ENCODE measurements at regions not wholly inside any gene's neighbourhood (a gene's known extent, or its start where the extent isn't known, plus 50 kb on each side); places are given as distances from the start of the nearest gene placed in this dataset.

GRCh38 chr5:171692107-171692506 lies 93.5 kb upstream of the SMIM23 start:
- Histone ChIP-seq H3K4me3 (no peak overlapping the region), H3K9me3 (no peaks in the 10 kb centered on the region), H3K27me3 (0 out of 2 replicates have a peak, but pooled peaks cover 2% of the 10 kb centered on the region), H3K36me3 (no peaks in the 10 kb centered on the region)
- no peak for DNase-seq

GRCh38 chr5:171692936-171693335 lies 92.7 kb upstream of the SMIM23 start:
- no peaks in the 10 kb centered on the region for H3K9me3 ChIP-seq
- no peak for DNase-seq
- H3K36me3 ChIP-seq: no peaks in the 10 kb centered on the region
- H3K4me3 ChIP-seq: no peak overlapping the region
- H3K27me3 ChIP-seq: no peaks in the 10 kb centered on the region

DNA sequence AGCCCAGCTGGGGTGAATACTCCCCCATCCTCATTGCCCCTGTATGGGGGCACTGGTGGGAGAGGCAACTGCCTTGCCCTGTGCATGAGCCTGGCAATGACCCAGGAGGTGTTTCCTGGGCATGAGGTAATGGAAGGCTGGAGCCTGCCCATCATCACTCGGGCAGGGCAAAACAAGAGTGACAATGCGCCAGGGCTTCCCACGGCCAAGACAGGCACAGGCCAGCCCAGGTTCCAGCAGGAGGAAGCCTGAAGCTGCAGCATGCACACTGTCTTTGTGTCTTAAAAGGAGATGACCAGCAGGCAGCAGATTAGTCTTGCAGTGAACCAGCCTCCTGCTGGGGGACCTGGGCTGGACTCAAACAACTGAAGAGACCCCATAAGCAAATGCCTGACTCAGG lies 92.2 kb upstream of the SMIM23 start:
- no peaks in the 10 kb centered on the region for H3K36me3 ChIP-seq
- no peaks in the 10 kb centered on the region for H3K9me3 ChIP-seq
- no peaks in the 10 kb centered on the region for H3K27me3 ChIP-seq
- DNase-seq: peak; percentile 15
- H3K4me3 ChIP-seq: no peak overlapping the region

DNA sequence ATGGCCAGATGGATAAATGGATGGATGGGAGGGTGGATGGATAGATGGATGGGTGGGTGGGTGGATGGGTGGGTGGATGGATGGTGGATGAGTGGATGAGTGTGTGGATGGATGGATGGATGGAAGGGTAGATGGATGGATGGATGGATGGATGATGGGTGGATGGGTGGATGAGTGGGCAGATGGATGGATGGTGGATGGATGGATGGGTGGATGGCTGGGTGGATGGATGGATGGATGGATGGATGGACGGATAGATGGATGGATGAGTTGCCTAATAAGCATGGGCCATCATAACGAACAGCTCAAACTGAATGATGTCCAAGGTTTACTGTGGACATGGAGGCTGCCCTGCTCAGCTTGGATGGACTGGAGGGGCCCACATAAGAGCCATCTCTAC lies 89.8 kb upstream of the SMIM23 start:
- Histone ChIP-seq H3K27me3 (no peaks in the 10 kb centered on the region), H3K9me3 (no peaks in the 10 kb centered on the region), H3K4me3 (no peak overlapping the region), H3K36me3 (no peaks in the 10 kb centered on the region)
- no peak for DNase-seq

GRCh38 chr5:171697221-171698102 lies 88.2 kb upstream of the SMIM23 start:
- Histone ChIP-seq H3K4me3 (no peak overlapping the region), H3K27me3 (no peaks in the 10 kb centered on the region)

DNA sequence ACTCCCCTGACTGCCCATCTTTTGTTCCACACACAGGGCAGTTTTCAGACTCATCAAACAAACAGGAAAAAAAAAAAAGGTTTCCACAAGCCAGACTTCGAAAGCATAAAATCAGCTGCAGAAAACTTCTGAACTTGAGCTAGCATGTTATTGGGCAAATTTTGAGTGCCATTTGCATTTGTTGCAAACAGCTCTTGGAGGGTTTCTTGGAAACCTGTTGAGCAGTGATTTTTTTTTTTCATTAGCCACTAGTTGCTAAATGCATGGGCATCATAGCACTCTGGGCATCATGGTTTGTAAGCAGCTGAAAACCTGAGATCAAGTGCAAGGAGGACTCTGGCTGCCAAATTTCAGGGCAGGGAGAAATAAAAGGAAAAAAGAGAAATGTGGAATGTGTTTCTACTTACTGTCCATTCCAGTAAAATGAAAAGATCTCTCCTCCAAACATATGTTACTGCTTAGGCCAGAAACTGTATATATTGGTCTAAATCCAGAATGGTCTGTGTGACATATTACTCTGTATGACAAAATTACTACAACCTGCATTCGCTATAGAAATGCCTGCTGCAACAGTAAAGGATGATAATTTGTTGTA lies 85.2 kb upstream of the SMIM23 start:
- Histone ChIP-seq H3K9me3 (no peaks in the 10 kb centered on the region), H3K36me3 (no peaks in the 10 kb centered on the region), H3K27me3 (no peaks in the 10 kb centered on the region; the same call in 1 of the 2 replicates), H3K4me3 (no peak overlapping the region)
- no peak for DNase-seq

More at GRCh38 chr5:171697221-171698102, 88.2 kb upstream of the SMIM23 start:
- no peak for DNase-seq
- no peaks in the 10 kb centered on the region for H3K36me3 ChIP-seq
- no peaks in the 10 kb centered on the region for H3K9me3 ChIP-seq

GRCh38 chr5:171701100-171701541 lies 84.5 kb upstream of the SMIM23 start:
- Histone ChIP-seq H3K36me3 (no peaks in the 10 kb centered on the region), H3K27me3 (no peaks in the 10 kb centered on the region; the same call in 1 of the 2 replicates), H3K4me3 (no peak overlapping the region), H3K9me3 (no peaks in the 10 kb centered on the region)
- no peak for DNase-seq

DNA sequence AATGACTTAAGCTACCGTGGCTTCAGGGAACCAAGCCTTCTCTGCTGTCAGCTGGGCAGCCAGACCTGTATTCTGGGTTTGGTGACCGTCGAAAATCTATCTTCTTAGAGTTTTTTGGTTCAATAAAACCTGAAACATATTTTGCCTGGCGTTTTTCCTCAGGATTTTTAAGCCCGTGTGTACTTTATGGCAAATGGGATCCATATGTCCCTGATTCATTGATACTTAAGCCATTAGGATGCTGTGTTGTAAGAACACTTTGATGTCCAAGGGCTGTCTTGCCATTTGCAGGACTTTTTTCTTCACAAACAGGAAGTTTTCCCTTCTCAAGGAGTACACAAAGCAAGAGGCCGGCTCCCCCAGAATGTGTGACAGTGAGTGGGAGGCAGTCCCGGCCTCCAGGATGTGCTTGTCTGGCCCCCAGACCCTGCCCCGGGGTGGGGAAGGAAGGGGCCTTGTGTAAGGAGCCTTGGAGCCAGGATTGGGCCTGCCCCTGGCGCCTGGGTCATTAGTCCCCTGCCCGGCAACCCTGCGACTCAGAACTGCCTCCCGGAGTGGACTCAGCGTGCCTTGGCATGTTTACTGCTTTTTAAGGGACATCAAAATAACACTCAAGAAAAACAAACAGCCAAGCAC lies 83.4 kb upstream of the SMIM23 start:
- no peak for DNase-seq
- H3K9me3 ChIP-seq: no peaks in the 10 kb centered on the region
- no peaks in the 10 kb centered on the region; the same call in 1 of the 2 replicates for H3K27me3 ChIP-seq
- no peaks in the 10 kb centered on the region for H3K36me3 ChIP-seq
- no peak overlapping the region for H3K4me3 ChIP-seq

DNA sequence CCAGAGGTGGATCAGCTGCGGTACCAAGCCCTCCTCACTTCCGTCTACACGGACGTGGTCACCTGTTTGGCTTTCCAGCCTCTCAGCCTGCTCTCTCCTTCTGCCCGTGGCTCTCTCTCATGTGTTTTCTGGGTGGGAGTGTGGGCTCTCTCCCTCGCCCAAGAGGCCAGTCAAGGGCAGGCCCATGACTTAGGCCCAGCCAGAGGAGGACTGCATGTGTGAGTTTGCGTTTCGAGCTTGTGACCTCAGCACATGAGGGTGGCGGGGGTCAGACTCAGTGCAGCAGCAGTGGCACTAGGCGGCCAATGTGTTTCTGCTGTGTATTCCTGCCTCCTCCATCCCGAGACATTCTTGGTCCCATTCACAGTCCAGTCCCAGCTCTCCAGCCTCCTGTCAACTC lies 82.5 kb upstream of the SMIM23 start:
- no peak overlapping the region for H3K4me3 ChIP-seq
- H3K36me3 ChIP-seq: no peaks in the 10 kb centered on the region
- H3K9me3 ChIP-seq: no peaks in the 10 kb centered on the region
- no peak for DNase-seq
- H3K27me3 ChIP-seq: no peaks in the 10 kb centered on the region; the same call in 1 of the 2 replicates

- DNase-seq: no peak
- H3K9me3 ChIP-seq: no peaks in the 10 kb centered on the region
- no peaks in the 10 kb centered on the region for H3K36me3 ChIP-seq
- H3K4me3 ChIP-seq: no peak overlapping the region
- H3K27me3 ChIP-seq: no peaks in the 10 kb centered on the region; the same call in 1 of the 2 replicates
These were observed 80.6 kb upstream of the SMIM23 start for GRCh38 chr5:171705036-171705435.

DNA sequence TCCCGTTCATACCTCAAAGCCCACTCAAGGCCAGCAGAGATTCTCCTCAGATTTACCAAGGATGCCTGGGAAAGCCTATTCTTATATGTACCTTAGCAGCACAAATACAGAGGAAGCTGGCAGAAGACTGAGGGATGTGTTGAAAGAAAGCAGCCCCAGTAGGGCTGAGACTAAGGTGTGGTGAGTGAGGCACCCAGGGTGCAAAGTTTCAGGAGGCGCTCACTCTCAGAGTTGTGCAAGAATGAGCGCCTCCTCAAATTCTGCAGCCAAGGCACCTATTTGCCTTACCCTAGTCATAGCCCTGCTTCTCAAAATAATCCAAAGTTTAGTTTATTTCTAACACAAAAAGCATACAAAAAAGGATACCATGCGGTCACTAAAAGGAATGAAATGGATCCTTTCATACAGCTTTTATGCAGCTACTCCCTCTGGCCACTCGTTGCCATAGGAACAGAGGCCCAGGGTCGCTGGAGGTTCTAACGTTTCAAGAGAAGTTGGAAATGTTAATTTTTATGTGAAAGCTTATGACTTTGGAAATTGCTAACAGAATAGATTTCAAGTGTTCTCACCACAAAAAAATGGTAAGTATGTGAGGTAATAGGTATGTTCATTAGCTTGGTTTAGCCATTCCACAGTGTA lies 79.7 kb upstream of the SMIM23 start:
- no peak for DNase-seq
- Histone ChIP-seq H3K4me3 (no peak overlapping the region), H3K9me3 (no peaks in the 10 kb centered on the region), H3K36me3 (no peaks in the 10 kb centered on the region), H3K27me3 (no peaks in the 10 kb centered on the region; the same call in 1 of the 2 replicates)

- Histone ChIP-seq H3K4me3 (no peak overlapping the region), H3K9me3 (no peaks in the 10 kb centered on the region), H3K27me3 (no peaks in the 10 kb centered on the region; the same call in 1 of the 2 replicates), H3K36me3 (no peaks in the 10 kb centered on the region)
- no peak for DNase-seq
These were observed 78.7 kb upstream of the SMIM23 start for GRCh38 chr5:171706736-171707441.

GRCh38 chr5:171707442-171707792 lies 78.2 kb upstream of the SMIM23 start:
- no peaks in the 10 kb centered on the region for H3K36me3 ChIP-seq
- DNase-seq: no peak

DNA sequence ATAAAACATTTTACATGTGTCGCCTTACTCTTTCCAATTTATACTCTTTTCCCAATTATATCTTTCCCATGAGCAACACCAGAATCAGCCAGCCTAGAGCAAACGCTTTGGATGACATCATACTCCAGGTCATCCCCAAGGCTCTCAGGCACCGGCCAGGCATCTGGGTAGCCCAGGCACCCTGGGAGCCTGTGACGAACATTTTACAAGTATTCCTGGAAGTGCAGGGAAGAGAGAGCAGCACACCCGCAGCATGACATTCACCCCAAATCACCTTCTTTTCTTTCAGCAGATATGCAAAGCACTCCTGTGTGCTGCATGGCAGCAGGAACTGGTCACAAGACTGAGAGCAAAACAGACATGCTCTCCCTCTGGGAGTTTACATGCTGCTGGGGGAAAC lies 75.7 kb upstream of the SMIM23 start:
- Histone ChIP-seq H3K4me3 (no peak overlapping the region), H3K36me3 (no peaks in the 10 kb centered on the region), H3K9me3 (no peaks in the 10 kb centered on the region), H3K27me3 (no peaks in the 10 kb centered on the region; the same call in 1 of the 2 replicates)
- DNase-seq: no peak

More at GRCh38 chr5:171707442-171707792, 78.2 kb upstream of the SMIM23 start:
- H3K4me3 ChIP-seq: no peak overlapping the region
- no peaks in the 10 kb centered on the region for H3K9me3 ChIP-seq
- H3K27me3 ChIP-seq: no peaks in the 10 kb centered on the region; the same call in 1 of the 2 replicates

DNA sequence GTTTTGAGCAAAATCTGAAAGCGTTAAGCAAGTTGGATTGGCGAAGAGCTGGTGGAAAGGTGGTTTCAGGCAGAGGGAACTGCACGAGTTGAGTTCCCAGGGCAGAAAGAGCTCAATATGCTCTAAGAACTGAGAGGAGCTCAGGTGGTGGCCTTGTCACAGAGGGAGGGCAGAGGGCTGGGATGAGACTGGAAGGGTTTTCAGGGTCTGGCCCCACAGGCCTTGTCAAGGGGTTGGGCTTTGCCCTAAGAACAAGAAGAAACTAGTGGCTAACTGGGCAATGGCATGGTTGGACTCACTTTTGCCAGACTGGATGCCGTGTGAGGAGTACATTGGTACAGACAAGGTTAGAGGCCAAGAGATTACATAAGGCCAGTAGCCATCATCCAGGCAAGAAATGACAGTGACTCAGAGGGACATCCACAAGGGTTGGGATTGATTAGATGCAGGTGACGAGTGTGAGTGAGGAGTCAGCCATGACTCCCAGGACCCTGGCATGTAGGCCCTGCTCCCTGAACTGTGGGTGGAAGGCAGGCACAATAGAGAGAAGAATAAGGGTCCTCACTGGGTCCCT lies 75.1 kb upstream of the SMIM23 start:
- no peak for DNase-seq
- no peaks in the 10 kb centered on the region for H3K9me3 ChIP-seq
- H3K27me3 ChIP-seq: no peaks in the 10 kb centered on the region
- no peaks in the 10 kb centered on the region for H3K36me3 ChIP-seq
- H3K4me3 ChIP-seq: no peak overlapping the region

- no peak overlapping the region for H3K4me3 ChIP-seq
- H3K9me3 ChIP-seq: no peaks in the 10 kb centered on the region
- no peak for DNase-seq
- H3K36me3 ChIP-seq: no peaks in the 10 kb centered on the region
- H3K27me3 ChIP-seq: no peaks in the 10 kb centered on the region
These were observed 74.0 kb upstream of the SMIM23 start for GRCh38 chr5:171711571-171711970.
